Stimulated activated naive B cell treated with anti-CD40 and anti-IgM and Interleukin-4, amounts not matched to agents 10 μg/mL and 1 μg/mL and 100 μg/mL, for 72 hours (primary cell): ENCODE measurements at regions not wholly inside any gene's neighbourhood (a gene's known extent, or its start where the extent isn't known, plus 50 kb on each side); places are given as distances from the start of the nearest gene placed in this dataset.

Experiments used
- ATAC-seq, 2 donors: fragments of 150-1000 bp; cut with Tn5 transposase; replicated peaks; 2 replicates each; pipeline ENCODE4 v1.10.0; 2021; ENCODE audit warnings: moderate library complexity in 1 of 2
- DNase-seq: peaks from one replicate; pipeline ENCODE4 v3.0.0; 2021
- H3K27ac Mint-ChIP-seq: one replicate; pipeline ENCODE4 v1.8.0; 2022; ENCODE audit warnings: mild to moderate bottlenecking, mixed read lengths
- H3K27me3 Mint-ChIP-seq, 2 donors: one replicate each; pipeline ENCODE4 v1.8.0; 2022; ENCODE audit warnings: mixed read lengths in 2 of 2
- H3K36me3 Mint-ChIP-seq, 2 donors: one replicate each; pipeline ENCODE4 v1.8.0; 2022; ENCODE audit warnings: mixed read lengths in 2 of 2, mild to moderate bottlenecking in 1 of 2
- H3K4me1 Mint-ChIP-seq, 2 donors: one replicate each; pipeline ENCODE4 v1.8.0; 2022; ENCODE audit warnings: mixed read lengths in 2 of 2, mild to moderate bottlenecking in 1 of 2
- H3K4me3 Mint-ChIP-seq, 2 donors: one replicate each; pipeline ENCODE4 v1.8.0; 2022; ENCODE audit warnings: mild to moderate bottlenecking in 2 of 2, mixed read lengths in 2 of 2, moderate library complexity in 1 of 2
- H3K9me3 Mint-ChIP-seq, 2 donors: one replicate each; pipeline ENCODE4 v1.8.0; 2022; ENCODE audit warnings: mixed read lengths in 2 of 2, mild to moderate bottlenecking in 1 of 2

DNA sequence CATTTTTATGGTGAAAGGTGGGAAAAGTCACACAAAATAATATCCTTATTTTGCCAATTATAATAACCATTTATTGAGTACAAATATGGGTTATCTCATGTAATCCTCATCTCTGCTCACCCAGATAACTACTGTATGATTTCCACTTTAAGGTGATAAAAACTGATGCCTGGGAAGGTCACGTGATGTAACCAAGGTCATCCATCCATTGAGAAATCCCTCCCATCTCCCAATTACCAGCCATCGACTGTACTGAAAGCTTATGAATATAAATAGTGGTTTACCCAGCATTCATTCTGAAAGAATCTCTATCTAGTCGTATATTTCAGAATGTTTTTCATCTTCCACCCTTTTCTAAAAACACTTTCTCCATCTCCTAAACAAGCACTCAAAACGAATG, 55.0 kb upstream of the IFNAR2 start:
- no peak for DNase-seq
- no peak for ATAC-seq
- peaks cover 0 to 3% of the 10 kb centered on the region in 2 donors for H3K4me1 Mint-ChIP-seq
- H3K4me3 Mint-ChIP-seq = no peak overlapping the region
- no peaks in the 10 kb centered on the region for H3K36me3 Mint-ChIP-seq
- H3K27ac Mint-ChIP-seq = no peak overlapping the region
- H3K27me3 Mint-ChIP-seq = peaks cover 17 to 37% of the 10 kb centered on the region in 2 donors
- H3K9me3 Mint-ChIP-seq = no peaks in the 10 kb centered on the region
